Adipocyte (in vitro differentiated cells): ENCODE measurements at regions not wholly inside any gene's neighbourhood (a gene's known extent, or its start where the extent isn't known, plus 50 kb on each side); places are given as distances from the start of the nearest gene placed in this dataset.
"Not testable (repeated sequence)": the region's sequence is repeated elsewhere in the genome, so short reads cannot be mapped to it uniquely, and the experiment has no call there.

ENCODE experiments used
- DNase-seq: peaks from one replicate; pipeline ENCODE4 v3.0.0-alpha.2; 2015; ENCODE audit warnings: low read depth
- H3K27me3 ChIP-seq: replicated peaks from 2 replicates; pipeline ENCODE4 v1.7.0; 2013; ENCODE audit warnings: mild to moderate bottlenecking, low read length, moderate library complexity; ENCODE audit not compliant: control insufficient read depth, insufficient read depth
- H3K36me3 ChIP-seq: 2 replicates; pipeline ENCODE4 v1.7.0; 2013; ENCODE audit warnings: low read length, mild to moderate bottlenecking, moderate library complexity; ENCODE audit not compliant: control insufficient read depth, insufficient read depth, severe bottlenecking
- H3K4me1 ChIP-seq: 2 replicates; pipeline ENCODE4 v1.7.0; 2013; ENCODE audit warnings: mild to moderate bottlenecking, low read length, moderate library complexity; ENCODE audit not compliant: control insufficient read depth, insufficient read depth
- H3K4me3 ChIP-seq: 2 replicates; pipeline ENCODE4 v1.7.0; 2013; ENCODE audit warnings: mild to moderate bottlenecking, low read length, moderate library complexity
- H3K9ac ChIP-seq: 2 replicates; pipeline ENCODE4 v1.7.0; 2013; ENCODE audit warnings: mild to moderate bottlenecking, low read length, moderate library complexity
- H3K9me3 ChIP-seq: 2 replicates; pipeline ENCODE4 v1.7.0; 2013; ENCODE audit warnings: mild to moderate bottlenecking, low read length, moderate library complexity; ENCODE audit not compliant: control insufficient read depth

- H3K9ac ChIP-seq: no peak overlapping the region
- no peaks in the 10 kb centered on the region for H3K4me1 ChIP-seq
- H3K4me3 ChIP-seq: no peak overlapping the region
- H3K36me3 ChIP-seq: no peaks in the 10 kb centered on the region
- no peaks in the 10 kb centered on the region for H3K27me3 ChIP-seq
- H3K9me3 ChIP-seq: no peaks in the 10 kb centered on the region
- DNase-seq: no peak
Measured at GRCh38 chr3:176046703-176047102, 1150.6 kb downstream of the TBL1XR1 start.

- Histone ChIP-seq H3K36me3 (no peaks in the 10 kb centered on the region), H3K4me1 (peaks cover 2% of the 10 kb centered on the region), H3K27me3 (no peaks in the 10 kb centered on the region), H3K9ac (no peak overlapping the region), H3K4me3 (no peak overlapping the region), H3K9me3 (no peaks in the 10 kb centered on the region)
- DNase-seq: peak; percentile 66
Measured at GRCh38 chr3:176041812-176042211, 1155.5 kb downstream of the TBL1XR1 start.

DNA sequence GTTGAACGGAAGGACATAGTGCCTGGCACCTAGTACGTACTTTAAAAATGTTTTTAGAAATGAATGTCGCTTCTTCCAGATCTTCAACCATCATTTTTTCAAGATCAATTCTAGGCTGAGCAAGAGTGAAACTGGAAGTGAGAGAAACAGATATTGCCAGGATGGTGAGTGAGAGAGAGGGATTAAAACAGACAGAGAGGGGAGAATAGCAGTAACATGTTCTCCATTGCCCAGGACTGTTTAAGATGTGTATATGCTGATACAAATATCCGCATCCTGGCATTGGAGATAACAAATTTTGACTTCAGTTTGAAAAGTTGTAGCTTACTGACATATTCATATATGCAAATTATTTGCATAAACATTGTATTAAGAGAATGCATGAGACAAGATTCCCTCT is 1156.1 kb downstream of the TBL1XR1 start:
- Histone ChIP-seq H3K4me3 (no peak overlapping the region), H3K9me3 (peaks cover 3% of the 10 kb centered on the region), H3K9ac (no peak overlapping the region), H3K27me3 (no peaks in the 10 kb centered on the region), H3K4me1 (peaks cover 2% of the 10 kb centered on the region), H3K36me3 (no peaks in the 10 kb centered on the region)
- no peak for DNase-seq

GRCh38 chr3:176037636-176038035 is 1159.6 kb downstream of the TBL1XR1 start:
- peaks cover 5% of the 10 kb centered on the region for H3K9me3 ChIP-seq
- no peaks in the 10 kb centered on the region for H3K27me3 ChIP-seq
- no peak overlapping the region for H3K9ac ChIP-seq
- no peaks in the 10 kb centered on the region for H3K36me3 ChIP-seq
- H3K4me3 ChIP-seq: no peak overlapping the region
- H3K4me1 ChIP-seq: peaks cover 2% of the 10 kb centered on the region
- DNase-seq: peak; percentile 64

GRCh38 chr3:176032043-176032442 is 1165.2 kb downstream of the TBL1XR1 start:
- H3K9me3 ChIP-seq: peaks cover 5% of the 10 kb centered on the region
- no peak overlapping the region for H3K4me3 ChIP-seq
- no peak for DNase-seq
- H3K9ac ChIP-seq: no peak overlapping the region
- H3K4me1 ChIP-seq: no peaks in the 10 kb centered on the region
- no peaks in the 10 kb centered on the region for H3K27me3 ChIP-seq
- H3K36me3 ChIP-seq: no peaks in the 10 kb centered on the region

- not testable (repeated sequence) for H3K9me3 ChIP-seq, DNase-seq
Measured at GRCh38 chr3:176016203-176016602, 1157.1 kb downstream of the NAALADL2 start.

DNA sequence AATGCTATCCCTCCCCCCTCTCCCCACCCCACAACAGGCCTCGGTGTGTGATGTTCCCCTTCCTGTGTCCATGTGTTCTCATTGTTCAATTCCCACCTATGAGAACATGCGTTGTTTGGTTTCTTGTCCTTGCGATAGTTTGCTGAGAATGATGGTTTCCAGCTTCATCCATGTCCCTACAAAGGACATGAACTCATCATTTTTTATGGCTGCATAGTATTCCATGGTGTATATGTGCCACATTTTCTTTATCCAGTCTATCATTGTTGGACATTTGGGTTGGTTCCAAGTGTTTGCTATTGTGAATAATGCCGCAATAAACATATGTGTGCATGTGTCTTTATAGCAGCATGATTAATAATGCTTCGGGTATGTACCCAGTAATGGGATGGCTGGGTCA is 1156.1 kb downstream of the NAALADL2 start:
- H3K9ac ChIP-seq, H3K27me3 ChIP-seq, H3K4me1 ChIP-seq, DNase-seq, H3K36me3 ChIP-seq, H3K4me3 ChIP-seq, H3K9me3 ChIP-seq: not testable (repeated sequence)

More at GRCh38 chr3:176016203-176016602, 1157.1 kb downstream of the NAALADL2 start:
- H3K4me3 ChIP-seq, H3K27me3 ChIP-seq, H3K36me3 ChIP-seq, H3K9ac ChIP-seq, H3K4me1 ChIP-seq: not testable (repeated sequence)

DNA sequence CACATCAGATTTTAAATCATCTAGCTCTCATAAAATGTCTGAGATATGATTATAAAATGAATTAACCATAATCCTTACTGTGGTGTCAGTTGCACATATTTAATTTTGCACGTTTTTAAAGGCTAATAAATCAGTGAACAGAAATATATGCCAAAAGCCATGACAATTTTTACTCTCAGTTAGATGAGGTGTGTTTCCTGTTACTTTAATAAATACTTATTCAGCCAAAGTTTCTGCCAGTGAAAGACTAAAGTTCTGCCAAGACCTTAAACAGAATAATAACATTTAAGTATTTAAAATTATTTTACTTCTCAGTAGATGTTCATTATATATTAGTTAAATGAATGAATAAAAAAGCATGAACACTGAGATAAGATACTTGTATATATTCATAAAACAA is 1150.1 kb downstream of the NAALADL2 start:
- H3K9ac ChIP-seq: no peak overlapping the region
- H3K9me3 ChIP-seq: no peaks in the 10 kb centered on the region
- no peaks in the 10 kb centered on the region for H3K27me3 ChIP-seq
- DNase-seq: no peak
- no peak overlapping the region for H3K4me3 ChIP-seq
- H3K36me3 ChIP-seq: no peaks in the 10 kb centered on the region
- no peaks in the 10 kb centered on the region for H3K4me1 ChIP-seq

GRCh38 chr3:176005564-176005963 is 1146.4 kb downstream of the NAALADL2 start:
- no peak overlapping the region for H3K4me3 ChIP-seq
- H3K9ac ChIP-seq: no peak overlapping the region
- no peak for DNase-seq
- H3K9me3 ChIP-seq: no peaks in the 10 kb centered on the region
- H3K27me3 ChIP-seq: no peaks in the 10 kb centered on the region
- no peaks in the 10 kb centered on the region for H3K4me1 ChIP-seq
- no peaks in the 10 kb centered on the region for H3K36me3 ChIP-seq

- H3K9me3 ChIP-seq: peaks cover 4% of the 10 kb centered on the region
- DNase-seq: no peak
Measured at GRCh38 chr3:175989161-175989560, 1130.0 kb downstream of the NAALADL2 start.

DNA sequence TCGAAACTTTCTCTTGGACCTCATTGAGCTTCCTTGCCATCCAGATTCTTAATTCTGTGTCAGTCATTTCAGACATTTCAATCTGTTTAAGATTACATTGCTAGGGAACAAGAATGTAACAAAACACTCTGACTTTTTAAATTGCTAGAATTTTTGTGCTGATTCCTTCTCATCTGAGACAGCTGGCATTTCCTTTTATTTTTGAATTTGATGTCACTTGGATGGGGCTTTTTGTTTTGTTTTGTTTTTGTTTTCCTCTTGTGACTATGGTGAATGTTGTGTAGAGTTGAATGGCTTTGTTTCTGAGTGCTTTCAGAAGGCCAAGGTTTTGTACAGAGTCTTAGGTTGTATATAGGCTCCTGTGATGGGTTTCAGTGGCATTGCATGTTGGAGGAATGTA is 1129.3 kb downstream of the NAALADL2 start:
- Histone ChIP-seq H3K4me3 (no peak overlapping the region), H3K9me3 (peaks cover 4% of the 10 kb centered on the region), H3K27me3 (no peaks in the 10 kb centered on the region), H3K36me3 (no peaks in the 10 kb centered on the region), H3K9ac (no peak overlapping the region), H3K4me1 (no peaks in the 10 kb centered on the region)
- DNase-seq: peak; percentile 50

More at GRCh38 chr3:175989161-175989560, 1130.0 kb downstream of the NAALADL2 start:
- H3K4me3 ChIP-seq: no peak overlapping the region
- H3K27me3 ChIP-seq: no peaks in the 10 kb centered on the region
- H3K9ac ChIP-seq: no peak overlapping the region
- no peaks in the 10 kb centered on the region for H3K4me1 ChIP-seq
- no peaks in the 10 kb centered on the region for H3K36me3 ChIP-seq

DNA sequence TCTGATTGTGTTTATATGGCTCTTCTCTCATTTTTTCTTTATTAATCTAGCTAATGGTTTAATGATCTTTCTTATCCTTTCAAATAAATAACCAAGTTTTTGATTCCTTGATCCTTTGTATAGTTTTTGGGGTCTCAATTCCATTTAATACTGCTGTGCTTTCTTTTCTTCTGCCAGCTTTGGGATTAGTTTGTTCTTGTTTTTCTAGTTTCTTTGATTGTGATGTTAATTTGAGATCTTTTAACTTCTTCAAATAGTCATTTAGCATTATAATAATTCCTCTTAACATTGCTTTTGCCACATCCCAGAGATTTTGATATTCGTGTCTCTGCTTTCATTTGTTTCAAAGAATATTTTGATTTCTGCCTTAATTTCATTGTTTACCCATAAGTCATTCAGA is 1126.6 kb downstream of the NAALADL2 start:
- Histone ChIP-seq H3K27me3 (no peaks in the 10 kb centered on the region), H3K36me3 (no peaks in the 10 kb centered on the region), H3K9ac (no peak overlapping the region), H3K4me3 (no peak overlapping the region), H3K4me1 (no peaks in the 10 kb centered on the region), H3K9me3 (peaks cover 4% of the 10 kb centered on the region)
- DNase-seq: no peak
